OCI-LY1 (cell line): ENCODE measurements at regions not wholly inside any gene's neighbourhood (a gene's known extent, or its start where the extent isn't known, plus 50 kb on each side); places are given as distances from the start of the nearest gene placed in this dataset.
"Not testable (repeated sequence)": the region's sequence is repeated elsewhere in the genome, so short reads cannot be mapped to it uniquely, and the experiment has no call there.

Experiments
- EZH2 ChIP-seq: fragments of 200-600 bp; sonication (generic), shearing (Covaris generic); IDR thresholded peaks from 2 replicates; pipeline ENCODE4 v1.8.0; 2017; ENCODE audit warnings: borderline replicate concordance, mixed run types, mild to moderate bottlenecking, antibody characterized with exemption, low read length, moderate library complexity, mixed read lengths
- TF ChIP-seq, protein P1 (sequence below): fragments of 200-600 bp; sonication (generic), shearing (Covaris generic); IDR thresholded peaks from 2 replicates; pipeline ENCODE4 v1.5.1; 2017; ENCODE audit warnings: mild to moderate bottlenecking, antibody characterized with exemption, low read length, moderate library complexity, mixed read lengths

DNA sequence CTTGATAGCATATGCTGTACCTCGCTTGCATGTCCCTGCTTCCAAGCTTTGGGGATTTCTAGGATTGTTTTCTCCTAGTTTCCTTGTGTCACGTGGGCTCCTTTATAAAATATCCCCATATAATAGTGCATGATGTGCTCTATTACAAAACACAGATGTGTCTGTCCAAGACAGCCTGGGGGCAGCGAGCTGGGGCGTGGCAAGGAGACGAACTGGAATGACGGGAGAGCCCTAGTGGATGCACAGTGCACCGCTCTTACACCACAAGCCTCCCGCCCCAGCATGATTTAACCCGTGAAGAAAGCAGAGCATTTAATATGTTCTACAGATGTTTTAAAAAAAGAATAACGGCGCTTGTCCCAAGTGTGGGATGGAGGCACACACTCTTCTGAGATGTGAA, 169.7 kb downstream of the BCL2L11 start:
- TF ChIP-seq, protein P1, sequence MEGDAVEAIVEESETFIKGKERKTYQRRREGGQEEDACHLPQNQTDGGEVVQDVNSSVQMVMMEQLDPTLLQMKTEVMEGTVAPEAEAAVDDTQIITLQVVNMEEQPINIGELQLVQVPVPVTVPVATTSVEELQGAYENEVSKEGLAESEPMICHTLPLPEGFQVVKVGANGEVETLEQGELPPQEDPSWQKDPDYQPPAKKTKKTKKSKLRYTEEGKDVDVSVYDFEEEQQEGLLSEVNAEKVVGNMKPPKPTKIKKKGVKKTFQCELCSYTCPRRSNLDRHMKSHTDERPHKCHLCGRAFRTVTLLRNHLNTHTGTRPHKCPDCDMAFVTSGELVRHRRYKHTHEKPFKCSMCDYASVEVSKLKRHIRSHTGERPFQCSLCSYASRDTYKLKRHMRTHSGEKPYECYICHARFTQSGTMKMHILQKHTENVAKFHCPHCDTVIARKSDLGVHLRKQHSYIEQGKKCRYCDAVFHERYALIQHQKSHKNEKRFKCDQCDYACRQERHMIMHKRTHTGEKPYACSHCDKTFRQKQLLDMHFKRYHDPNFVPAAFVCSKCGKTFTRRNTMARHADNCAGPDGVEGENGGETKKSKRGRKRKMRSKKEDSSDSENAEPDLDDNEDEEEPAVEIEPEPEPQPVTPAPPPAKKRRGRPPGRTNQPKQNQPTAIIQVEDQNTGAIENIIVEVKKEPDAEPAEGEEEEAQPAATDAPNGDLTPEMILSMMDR = not testable (repeated sequence)
- not testable (repeated sequence) for TF ChIP-seq EZH2
